ENCODE measurements at regions not wholly inside any gene's neighbourhood (a gene's known extent, or its start where the extent isn't known, plus 50 kb on each side); places are given as distances from the start of the nearest gene placed in this dataset.

GRCh38 chr4:59904331-59904730, 1295.8 kb upstream of the ADGRL3 start:
- no peak overlapping the region for H3K27ac ChIP-seq
- intact Hi-C loops (cut with DNase I) = no loop called here
- no peak overlapping the region for H3K4me3 ChIP-seq
- H3K27me3 ChIP-seq = no peaks in the 10 kb centered on the region
- no peak for DNase-seq
- TF ChIP-seq POLR2AphosphoS5 (IDR thresholded peaks at IDR 0.05) = no peak
- TF ChIP-seq POLR2A (IDR thresholded peaks at IDR 0.05) = no peak
- no peak for TF ChIP-seq CTCF (IDR thresholded peaks at IDR 0.05)
- TF ChIP-seq EP300 (IDR thresholded peaks at IDR 0.05) = no peak
- H3K4me1 ChIP-seq = no peaks in the 10 kb centered on the region
- WGBS, 2 donors = 65 to 83% methylated on average over 3 of the region's 3 CpGs
- no peaks in the 10 kb centered on the region for H3K9me3 ChIP-seq
- no peaks in the 10 kb centered on the region for H3K36me3 ChIP-seq

GRCh38 chr4:59920416-59920815, 1279.7 kb upstream of the ADGRL3 start:
- Histone ChIP-seq H3K36me3 (no peaks in the 10 kb centered on the region), H3K4me1 (no peaks in the 10 kb centered on the region), H3K27ac (no peak overlapping the region), H3K27me3 (no peaks in the 10 kb centered on the region), H3K4me3 (no peak overlapping the region), H3K9me3 (no peaks in the 10 kb centered on the region)
- 32 to 57% methylated on average over 3 of the region's 3 CpGs for WGBS, 2 donors
- TF ChIP-seq POLR2AphosphoS5 (IDR thresholded peaks at IDR 0.05) = no peak
- TF ChIP-seq EP300 (IDR thresholded peaks at IDR 0.05) = no peak
- TF ChIP-seq POLR2A (IDR thresholded peaks at IDR 0.05) = no peak
- DNase-seq = no peak
- intact Hi-C loops (cut with DNase I) = no loop called here

- Histone ChIP-seq H3K36me3 (no peaks in the 10 kb centered on the region), H3K27me3 (no peaks in the 10 kb centered on the region), H3K9me3 (peaks cover 0 to 2% (median 0%) of the 10 kb centered on the region in 4 donors), H3K27ac (no peak overlapping the region), H3K4me1 (no peaks in the 10 kb centered on the region), H3K4me3 (no peak overlapping the region)
- DNase-seq = no peak
- intact Hi-C loops (cut with DNase I) = no loop called here
- TF ChIP-seq POLR2AphosphoS5 (IDR thresholded peaks at IDR 0.05) (no peak), POLR2A (IDR thresholded peaks at IDR 0.05) (no peak), EP300 (IDR thresholded peaks at IDR 0.05) (no peak), CTCF (IDR thresholded peaks at IDR 0.05) (no peak)
- 72 to 81% methylated on average over 1 of the region's 1 CpG for WGBS, 2 donors
These were observed 1274.8 kb upstream of the ADGRL3 start for GRCh38 chr4:59925290-59925689.

GRCh38 chr4:59936566-59936965, 1263.6 kb upstream of the ADGRL3 start:
- intact Hi-C loops (cut with DNase I) = no loop called here
- no peak for DNase-seq
- no peaks in the 10 kb centered on the region for H3K36me3 ChIP-seq
- H3K4me1 ChIP-seq = no peaks in the 10 kb centered on the region
- no peaks in the 10 kb centered on the region for H3K27me3 ChIP-seq
- H3K27ac ChIP-seq = no peak overlapping the region
- no peak overlapping the region for H3K4me3 ChIP-seq
- 61 to 87% methylated on average over 3 of the region's 3 CpGs for WGBS, 2 donors
- TF ChIP-seq CTCF (IDR thresholded peaks at IDR 0.05) (no peak), POLR2A (IDR thresholded peaks at IDR 0.05) (no peak), EP300 (IDR thresholded peaks at IDR 0.05) (no peak), POLR2AphosphoS5 (IDR thresholded peaks at IDR 0.05) (no peak)
- H3K9me3 ChIP-seq = no peaks in the 10 kb centered on the region

GRCh38 chr4:59938166-59938565, 1262.0 kb upstream of the ADGRL3 start:
- WGBS, 2 donors = 53 to 73% methylated on average over 1 of the region's 1 CpG
- H3K36me3 ChIP-seq = no peaks in the 10 kb centered on the region
- DNase-seq = no peak
- H3K4me1 ChIP-seq = no peaks in the 10 kb centered on the region
- H3K4me3 ChIP-seq = no peak overlapping the region
- no peak overlapping the region for H3K27ac ChIP-seq
- intact Hi-C loops (cut with DNase I) = no loop called here
- H3K9me3 ChIP-seq = no peaks in the 10 kb centered on the region
- no peak for TF ChIP-seq POLR2A (IDR thresholded peaks at IDR 0.05)
- TF ChIP-seq EP300 (IDR thresholded peaks at IDR 0.05) = no peak
- no peak for TF ChIP-seq POLR2AphosphoS5 (IDR thresholded peaks at IDR 0.05)
- no peak for TF ChIP-seq CTCF (IDR thresholded peaks at IDR 0.05)
- no peaks in the 10 kb centered on the region for H3K27me3 ChIP-seq

All from sigmoid colon (tissue), 6 donors.